Neuron (in vitro differentiated cells): ENCODE measurements at regions not wholly inside any gene's neighbourhood (a gene's known extent, or its start where the extent isn't known, plus 50 kb on each side); places are given as distances from the start of the nearest gene placed in this dataset.
"Not testable (repeated sequence)": the region's sequence is repeated elsewhere in the genome, so short reads cannot be mapped to it uniquely, and the experiment has no call there.

Experiments
- H2AFZ ChIP-seq: one replicate; pipeline ENCODE4 v1.6.1; 2013; ENCODE audit warnings: low read depth, mild to moderate bottlenecking, inconsistent platforms, low read length, moderate library complexity
- H3K27me3 ChIP-seq: one replicate; pipeline ENCODE4 v1.6.1; 2013; ENCODE audit warnings: low read length; ENCODE audit not compliant: insufficient read depth
- H3K36me3 ChIP-seq: one replicate; pipeline ENCODE4 v1.6.1; 2013; ENCODE audit warnings: low read length; ENCODE audit not compliant: insufficient read depth
- H3K4me1 ChIP-seq: one replicate; pipeline ENCODE4 v1.6.1; 2013; ENCODE audit warnings: low read length; ENCODE audit not compliant: insufficient read depth
- H3K4me3 ChIP-seq: 2 replicates; pipeline ENCODE4 v1.5.1; 2013; ENCODE audit warnings: mild to moderate bottlenecking, low read length, moderate library complexity
- H3K9me3 ChIP-seq: one replicate; pipeline ENCODE4 v1.6.1; 2013; ENCODE audit warnings: low read length

DNA sequence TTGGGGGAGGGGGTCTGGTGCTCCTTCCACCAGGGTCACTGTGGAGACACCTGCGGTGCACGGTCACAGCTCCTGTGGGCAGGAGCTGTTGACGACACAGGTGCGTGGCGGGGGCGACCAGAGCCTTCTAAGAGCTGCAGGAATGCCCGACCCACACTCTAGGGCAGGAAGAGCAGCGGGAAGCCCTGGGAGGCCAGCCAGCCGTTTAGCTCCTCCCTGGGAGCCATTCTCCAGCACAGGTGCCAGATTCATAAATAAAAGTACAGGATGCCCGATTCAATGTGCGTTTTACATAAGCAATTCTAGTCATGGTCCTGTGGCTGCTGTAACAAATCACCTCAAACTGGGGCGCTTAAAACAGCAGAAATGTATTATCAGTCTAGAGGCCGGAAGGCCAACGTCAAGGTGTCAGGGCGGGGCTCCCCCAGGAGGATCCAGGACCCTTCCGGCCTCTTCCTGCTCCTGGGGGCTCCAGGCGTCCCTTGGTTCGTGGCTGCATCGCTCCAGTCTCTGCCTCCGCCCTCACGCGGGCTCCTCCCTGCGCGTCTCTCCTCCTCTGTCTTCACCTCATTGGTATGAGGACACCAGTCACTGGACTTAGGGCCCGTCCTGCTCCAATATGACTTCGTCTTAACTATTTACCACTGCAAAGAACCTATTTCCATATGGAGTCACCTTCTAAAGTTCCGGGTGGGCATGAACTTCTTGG lies 155.4 kb downstream of the FOXL1 start:
- Histone ChIP-seq H3K36me3 (no peaks in the 10 kb centered on the region), H3K27me3 (peaks cover 42% of the 10 kb centered on the region), H3K4me3 (no peak overlapping the region), H3K4me1 (no peaks in the 10 kb centered on the region), H3K9me3 (no peaks in the 10 kb centered on the region), H2AFZ (no peak overlapping the region)

DNA sequence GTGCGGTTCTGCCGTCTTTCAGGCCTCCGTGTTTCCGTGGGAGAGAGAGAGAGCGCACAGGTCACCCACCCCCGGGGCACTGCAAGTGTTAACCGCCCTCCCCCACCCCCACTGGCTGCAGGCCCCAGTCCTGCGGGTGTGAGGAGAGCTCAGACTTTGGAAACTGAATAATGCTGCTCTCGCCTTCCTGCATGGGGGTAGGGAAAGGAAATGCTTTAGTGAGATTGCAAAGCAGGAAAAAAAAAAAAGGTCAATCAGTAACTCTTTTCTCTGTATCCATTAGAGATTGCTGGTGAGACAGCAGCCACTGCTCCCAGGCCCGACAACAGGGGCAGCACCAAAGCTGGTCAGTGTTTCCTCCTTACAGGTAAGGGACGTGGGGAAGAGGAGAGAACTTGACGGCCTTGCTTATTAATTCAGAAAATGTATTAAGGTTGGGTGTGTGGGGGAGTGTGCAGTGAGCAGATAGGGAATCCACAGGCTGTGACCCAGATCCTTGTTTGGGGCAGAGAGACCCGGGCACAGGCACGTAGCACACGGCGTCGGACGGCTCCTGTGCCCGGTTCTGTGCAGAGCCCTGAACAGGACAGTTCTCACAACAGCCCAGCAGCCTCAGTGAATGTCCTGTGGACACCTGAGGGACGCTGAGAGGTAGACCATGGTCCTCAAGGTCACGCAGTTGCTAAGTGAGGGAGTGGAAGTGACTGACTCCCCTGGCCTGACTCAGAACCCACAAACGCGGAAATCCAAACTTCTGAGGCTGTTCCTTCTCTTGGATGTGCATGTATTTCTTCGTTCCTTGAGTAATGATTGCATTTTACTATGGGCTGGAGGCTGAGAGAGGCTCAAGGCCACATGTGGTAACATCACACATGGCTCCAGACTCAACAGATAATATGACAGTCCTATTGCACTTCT lies 156.5 kb downstream of the FOXL1 start:
- Histone ChIP-seq H3K4me1 (no peaks in the 10 kb centered on the region), H3K9me3 (no peaks in the 10 kb centered on the region), H3K27me3 (peaks cover 35% of the 10 kb centered on the region), H3K4me3 (no peak overlapping the region), H3K36me3 (no peaks in the 10 kb centered on the region), H2AFZ (no peak overlapping the region)

DNA sequence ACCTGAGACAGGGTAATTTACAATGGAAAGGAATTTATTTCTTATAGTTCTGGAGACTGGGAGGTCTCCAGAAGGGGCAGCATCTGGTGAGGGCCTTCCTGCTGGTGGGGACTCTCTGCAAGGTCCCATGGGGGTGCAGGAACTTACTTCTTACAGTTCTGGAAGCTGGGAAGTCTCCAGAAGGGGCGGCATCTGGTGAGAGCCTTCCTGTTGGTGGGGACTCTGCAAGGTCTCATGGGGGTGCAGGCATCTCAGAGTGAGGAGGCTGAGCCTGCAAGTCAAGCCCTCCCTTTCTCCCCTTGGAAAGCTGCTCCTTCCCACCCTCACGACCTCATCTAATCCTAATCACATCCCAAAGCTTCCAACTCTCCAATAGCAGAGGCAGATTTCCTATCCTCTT lies 157.4 kb downstream of the FOXL1 start:
- Histone ChIP-seq H3K27me3 (peaks cover 32% of the 10 kb centered on the region), H2AFZ (no peak overlapping the region), H3K4me3 (no peak overlapping the region), H3K36me3 (no peaks in the 10 kb centered on the region), H3K4me1 (no peaks in the 10 kb centered on the region), H3K9me3 (no peaks in the 10 kb centered on the region)

DNA sequence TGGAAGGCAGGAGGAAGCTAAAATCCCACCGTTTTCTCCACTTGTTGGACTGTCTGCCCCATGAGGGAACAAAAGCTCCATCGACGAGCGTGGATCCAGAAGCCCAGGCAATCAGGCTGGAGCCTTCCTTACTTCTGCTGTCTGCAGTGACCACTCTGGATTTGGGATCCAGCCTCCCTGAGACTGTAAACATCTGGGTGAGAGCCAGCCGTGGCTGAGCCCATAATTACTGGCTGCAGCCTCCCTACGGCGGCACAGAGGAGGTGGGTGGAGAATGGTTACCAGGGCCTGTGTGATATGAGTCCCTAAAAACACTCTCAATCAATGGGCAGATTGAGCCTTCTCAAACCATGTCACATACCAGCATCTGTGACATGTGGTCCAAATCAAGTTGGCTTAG lies 158.2 kb downstream of the FOXL1 start:
- peaks cover 30% of the 10 kb centered on the region for H3K27me3 ChIP-seq
- H2AFZ ChIP-seq: no peak overlapping the region
- H3K9me3 ChIP-seq: no peaks in the 10 kb centered on the region
- no peaks in the 10 kb centered on the region for H3K4me1 ChIP-seq
- H3K4me3 ChIP-seq: no peak overlapping the region
- H3K36me3 ChIP-seq: no peaks in the 10 kb centered on the region

DNA sequence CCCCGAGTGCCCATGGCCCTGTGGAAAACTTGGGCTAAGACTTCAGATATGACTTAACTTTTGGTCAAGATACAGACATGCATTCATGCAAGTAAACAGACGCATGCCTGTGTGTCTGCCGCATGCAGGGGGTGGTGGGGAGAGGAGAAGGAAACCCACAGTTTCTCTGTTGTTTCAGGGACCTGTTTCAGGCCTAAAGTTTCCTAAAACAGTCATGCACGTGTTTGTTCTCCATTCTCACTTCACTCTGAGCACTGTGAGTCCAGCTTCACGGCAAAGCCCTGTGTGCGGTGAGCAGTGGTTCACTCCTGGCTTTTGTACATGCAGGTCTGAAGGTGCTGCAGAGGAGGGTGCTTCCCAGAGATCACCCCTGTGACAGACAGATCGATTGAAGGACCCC lies 158.7 kb downstream of the FOXL1 start:
- H3K4me3 ChIP-seq: no peak overlapping the region
- no peaks in the 10 kb centered on the region for H3K36me3 ChIP-seq
- H2AFZ ChIP-seq: no peak overlapping the region
- no peaks in the 10 kb centered on the region for H3K9me3 ChIP-seq
- H3K4me1 ChIP-seq: peaks cover 2% of the 10 kb centered on the region
- H3K27me3 ChIP-seq: peaks cover 25% of the 10 kb centered on the region

DNA sequence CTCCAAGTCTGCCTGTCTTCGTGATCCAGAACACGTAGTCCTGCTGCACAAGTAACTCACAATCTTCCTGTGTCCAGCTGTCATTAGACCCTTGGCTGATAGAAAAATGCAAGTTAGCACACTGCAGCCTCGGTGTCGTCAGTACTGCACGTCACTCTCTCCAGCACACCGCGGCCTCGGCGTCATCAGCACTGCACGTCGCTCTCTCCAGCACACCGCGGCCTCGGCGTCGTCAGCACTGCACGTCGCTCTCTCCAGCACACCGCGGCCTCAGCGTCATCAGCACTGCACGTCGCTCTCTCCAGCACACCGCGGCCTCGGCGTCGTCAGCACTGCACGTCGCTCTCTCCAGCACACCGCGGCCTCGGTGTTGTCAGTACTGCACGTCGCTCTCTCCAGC lies 160.0 kb downstream of the FOXL1 start:
- H3K9me3 ChIP-seq, H3K36me3 ChIP-seq, H3K4me1 ChIP-seq, H2AFZ ChIP-seq, H3K4me3 ChIP-seq: not testable (repeated sequence)
- H3K27me3 ChIP-seq: peaks cover 13% of the 10 kb centered on the region

DNA sequence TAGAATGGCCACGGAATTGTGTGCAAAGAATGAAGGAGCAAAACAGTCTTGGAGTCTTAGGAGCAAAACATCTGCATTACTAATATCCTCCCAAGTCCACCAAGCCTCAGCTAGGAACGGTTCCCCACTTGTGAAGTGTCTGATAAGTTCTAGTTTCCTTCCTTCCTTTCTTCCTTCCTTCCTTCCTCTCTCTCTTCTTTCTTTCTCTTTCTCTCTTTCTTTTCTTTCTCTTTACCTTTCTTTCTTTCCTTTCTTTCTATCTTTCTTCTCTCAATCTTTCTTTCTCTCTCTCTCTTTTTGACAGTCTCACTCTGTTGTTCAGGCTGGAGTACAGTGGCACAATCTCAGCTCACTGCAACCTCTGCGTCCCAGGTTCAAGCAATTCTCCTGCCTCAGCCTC lies 160.8 kb downstream of the FOXL1 start:
- peaks cover 2% of the 10 kb centered on the region for H3K4me1 ChIP-seq
- no peaks in the 10 kb centered on the region for H3K36me3 ChIP-seq
- H3K9me3 ChIP-seq: no peaks in the 10 kb centered on the region
- H3K27me3 ChIP-seq: peaks cover 5% of the 10 kb centered on the region
- no peak overlapping the region for H3K4me3 ChIP-seq
- H2AFZ ChIP-seq: no peak overlapping the region

GRCh38 chr16:86739808-86740207 lies 161.5 kb downstream of the FOXL1 start:
- H3K9me3 ChIP-seq: no peaks in the 10 kb centered on the region

DNA sequence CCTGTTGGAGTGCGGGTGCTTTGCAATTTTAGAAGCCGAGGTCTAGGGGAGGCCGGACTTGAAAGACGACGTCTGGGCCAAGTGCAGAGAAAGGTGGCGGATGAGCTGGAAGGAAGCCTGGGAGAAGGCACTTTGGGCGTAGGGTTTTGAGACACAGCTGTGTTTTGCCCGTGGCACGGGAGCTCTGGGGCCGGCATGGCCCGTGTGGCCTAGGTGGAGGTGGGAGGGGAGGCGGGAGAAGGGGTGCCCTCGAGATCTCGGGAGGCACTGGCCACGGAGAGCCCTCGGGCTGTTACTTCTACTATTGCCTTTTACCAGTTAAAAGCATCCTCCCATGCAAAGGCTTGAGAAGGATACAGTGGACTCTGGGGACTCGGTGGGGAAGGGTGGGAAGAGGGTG lies 161.9 kb downstream of the FOXL1 start:
- Histone ChIP-seq H3K9me3 (no peaks in the 10 kb centered on the region), H3K4me3 (no peak overlapping the region), H3K36me3 (no peaks in the 10 kb centered on the region), H3K4me1 (peaks cover 2% of the 10 kb centered on the region), H2AFZ (no peak overlapping the region), H3K27me3 (peaks cover 2% of the 10 kb centered on the region)

More at GRCh38 chr16:86739808-86740207, 161.5 kb downstream of the FOXL1 start:
- no peaks in the 10 kb centered on the region for H3K36me3 ChIP-seq
- H3K4me3 ChIP-seq: no peak overlapping the region
- peaks cover 5% of the 10 kb centered on the region for H3K27me3 ChIP-seq
- peaks cover 2% of the 10 kb centered on the region for H3K4me1 ChIP-seq
- no peak overlapping the region for H2AFZ ChIP-seq

DNA sequence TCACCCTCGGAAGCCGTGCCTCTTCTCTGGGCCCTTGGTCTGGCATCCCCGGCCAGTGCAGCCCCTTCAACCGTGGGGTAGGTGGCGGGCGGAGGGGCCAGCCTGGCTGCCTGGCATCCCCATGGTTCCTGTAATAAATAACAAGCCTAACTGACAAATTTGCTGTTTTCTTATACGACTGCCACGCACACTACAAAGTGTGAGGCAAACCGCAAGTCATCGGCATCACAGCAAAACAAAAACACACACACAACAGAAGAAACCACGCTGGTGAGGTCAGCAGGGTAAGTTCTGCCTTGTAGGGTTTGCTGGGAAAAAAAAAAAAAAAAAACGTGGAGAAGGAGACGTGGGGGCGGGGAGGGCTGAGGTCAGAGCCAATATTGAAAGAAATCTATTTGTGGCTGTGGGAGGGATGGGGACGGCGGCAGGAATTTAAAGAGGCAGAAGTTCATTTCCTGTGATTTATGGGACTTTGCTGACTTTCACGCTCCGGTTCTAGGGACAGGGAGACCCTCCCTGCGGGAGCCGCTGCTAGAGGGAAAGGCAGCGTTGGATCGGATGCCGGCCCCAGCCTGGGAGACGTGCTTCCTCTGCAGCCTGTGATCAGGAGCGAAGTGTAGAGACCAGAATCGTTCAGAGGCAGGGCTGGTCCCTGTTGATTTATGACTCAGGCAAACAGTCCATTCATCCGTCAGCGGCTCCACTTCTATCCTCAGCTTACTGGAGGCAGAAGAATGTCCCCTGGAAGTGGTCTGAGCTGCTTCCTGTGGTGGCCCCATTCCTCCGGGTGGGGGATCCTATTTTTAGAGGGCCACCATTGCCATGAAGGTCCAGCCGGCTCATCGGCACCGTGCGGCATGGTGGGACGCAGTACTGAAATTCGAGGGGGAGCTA lies 162.8 kb downstream of the FOXL1 start:
- H3K4me3 ChIP-seq: peak overlapping the region; percentile 9

DNA sequence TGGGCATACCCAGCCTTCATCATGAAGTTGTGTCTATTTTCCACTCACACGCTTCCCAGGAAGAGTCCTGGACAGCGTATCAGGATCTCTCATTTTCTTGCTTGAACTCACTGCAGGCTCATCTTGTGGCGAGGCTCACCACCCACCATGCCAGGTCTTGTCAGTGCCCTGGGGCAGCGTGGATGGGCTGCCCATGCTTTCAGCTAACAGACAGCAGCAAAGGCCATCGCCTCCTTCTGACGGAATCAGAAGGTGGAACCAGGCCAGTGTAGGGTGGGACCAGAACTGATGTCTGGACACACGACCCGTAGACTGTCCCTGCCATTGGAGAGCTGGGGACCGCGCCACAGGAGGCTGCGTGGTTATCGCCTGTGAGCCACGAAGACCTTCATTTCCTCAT lies 169.4 kb downstream of the FOXL1 start:
- Histone ChIP-seq H3K36me3 (no peaks in the 10 kb centered on the region), H3K9me3 (no peaks in the 10 kb centered on the region), H3K27me3 (no peaks in the 10 kb centered on the region), H3K4me3 (no peak overlapping the region), H3K4me1 (no peaks in the 10 kb centered on the region), H2AFZ (no peak overlapping the region)

More for the DNA sequence above, 162.8 kb downstream of the FOXL1 start:
- no peaks in the 10 kb centered on the region for H3K9me3 ChIP-seq
- no peaks in the 10 kb centered on the region for H3K27me3 ChIP-seq
- no peak overlapping the region for H2AFZ ChIP-seq
- H3K4me1 ChIP-seq: peaks cover 2% of the 10 kb centered on the region
- H3K36me3 ChIP-seq: no peaks in the 10 kb centered on the region

GRCh38 chr16:86748652-86749051 lies 170.3 kb downstream of the FOXL1 start:
- Histone ChIP-seq H3K4me1 (no peaks in the 10 kb centered on the region), H3K9me3 (no peaks in the 10 kb centered on the region), H3K27me3 (no peaks in the 10 kb centered on the region), H3K36me3 (no peaks in the 10 kb centered on the region), H3K4me3 (no peak overlapping the region), H2AFZ (no peak overlapping the region)
